ENCODE measurements at regions not wholly inside any gene's neighbourhood (a gene's known extent, or its start where the extent isn't known, plus 50 kb on each side); places are given as distances from the start of the nearest gene placed in this dataset.

DNA sequence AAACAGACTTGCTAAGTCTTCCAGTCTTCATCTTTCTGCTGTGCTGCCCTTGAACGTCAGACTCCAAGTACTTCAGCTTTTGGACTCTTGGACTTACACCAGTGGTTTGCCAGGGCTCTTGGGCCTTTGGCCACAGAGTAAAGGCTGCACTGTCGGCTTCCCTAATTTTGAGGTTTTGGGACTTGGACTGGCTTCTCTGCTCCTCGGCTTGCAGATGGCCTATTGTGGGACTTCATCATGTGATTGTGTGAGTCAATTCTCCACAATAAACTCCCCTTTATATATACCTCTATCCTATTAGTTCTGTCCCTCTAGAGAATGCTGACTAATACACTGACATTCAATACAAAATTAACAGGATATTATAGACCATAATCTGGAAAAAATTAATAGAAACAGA is 628.1 kb downstream of the PLPP3 start:
- no peak for DNase-seq

DNA sequence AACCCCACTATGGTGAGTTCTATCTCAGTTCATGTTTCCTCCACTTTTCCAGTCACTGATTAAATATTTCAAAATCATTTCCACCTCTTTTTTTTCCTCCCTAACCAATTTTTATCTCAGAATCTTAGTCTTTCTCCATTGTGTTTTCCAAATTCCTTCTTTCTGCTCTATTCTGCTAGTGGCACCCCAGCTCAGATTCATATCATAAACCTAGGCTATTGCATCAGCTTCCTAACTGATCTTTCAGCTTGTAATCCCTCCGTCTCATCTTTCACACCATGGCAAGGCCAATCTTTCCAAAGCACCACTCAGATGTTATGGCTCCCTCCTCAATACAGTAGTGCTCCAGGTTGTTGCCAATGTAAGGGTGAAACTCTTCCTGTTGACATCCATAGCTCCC is 631.9 kb downstream of the PLPP3 start:
- DNase-seq, result no peak

DNA sequence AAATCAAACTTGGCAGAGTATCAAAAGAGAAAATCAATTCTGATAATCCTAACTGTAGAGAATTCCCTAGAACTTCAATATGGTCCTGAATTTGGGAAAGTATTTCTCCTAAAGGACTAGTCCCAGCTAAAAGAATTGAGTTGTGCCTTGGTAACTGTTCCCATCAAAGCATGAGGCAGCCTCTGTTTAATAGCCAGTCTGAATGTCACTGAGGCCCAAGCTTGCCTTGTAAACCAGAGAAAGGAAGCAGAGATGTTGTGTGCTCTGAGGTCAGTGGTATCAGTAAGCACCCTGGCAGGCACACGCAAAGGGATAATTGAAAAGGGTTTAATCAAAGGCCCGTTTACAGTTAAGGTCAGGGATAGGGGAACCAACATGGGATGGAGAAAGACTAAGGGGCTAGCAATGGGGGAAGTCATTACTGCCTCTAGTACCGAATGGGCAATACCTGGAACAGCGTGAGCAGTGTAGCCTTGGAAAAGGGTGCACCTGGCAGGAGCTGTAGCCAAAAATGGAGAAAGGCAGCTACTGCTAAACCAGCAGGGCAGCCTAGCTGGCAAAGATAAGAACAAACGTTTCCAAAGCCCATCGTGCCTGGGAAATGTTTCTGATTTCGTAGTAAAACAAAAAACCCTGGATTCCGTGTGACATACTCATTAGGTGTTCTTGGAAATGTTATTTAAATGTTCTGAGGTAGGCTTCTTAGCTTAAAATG is 635.5 kb downstream of the PLPP3 start:
- DNase-seq, result no peak

DNA sequence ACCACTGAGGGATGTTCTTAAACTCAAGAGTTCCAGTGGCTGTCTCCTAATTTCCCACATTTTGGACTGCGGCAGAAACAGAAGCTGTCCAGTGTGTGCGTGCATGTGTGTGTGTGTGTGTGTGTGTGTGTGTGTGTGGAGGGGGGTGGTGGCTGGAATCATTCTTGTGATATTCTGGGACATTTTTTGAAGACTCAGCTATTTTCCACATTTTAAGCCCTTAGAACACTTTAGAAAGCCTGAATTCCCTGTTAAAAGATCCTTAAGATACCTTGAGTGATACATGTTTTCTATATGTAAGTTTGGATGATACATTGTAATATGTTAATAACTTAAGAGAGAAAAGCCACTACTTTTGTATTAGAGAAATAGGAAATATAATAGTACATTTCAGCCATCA is 636.4 kb downstream of the PLPP3 start:
- no peak for DNase-seq

DNA sequence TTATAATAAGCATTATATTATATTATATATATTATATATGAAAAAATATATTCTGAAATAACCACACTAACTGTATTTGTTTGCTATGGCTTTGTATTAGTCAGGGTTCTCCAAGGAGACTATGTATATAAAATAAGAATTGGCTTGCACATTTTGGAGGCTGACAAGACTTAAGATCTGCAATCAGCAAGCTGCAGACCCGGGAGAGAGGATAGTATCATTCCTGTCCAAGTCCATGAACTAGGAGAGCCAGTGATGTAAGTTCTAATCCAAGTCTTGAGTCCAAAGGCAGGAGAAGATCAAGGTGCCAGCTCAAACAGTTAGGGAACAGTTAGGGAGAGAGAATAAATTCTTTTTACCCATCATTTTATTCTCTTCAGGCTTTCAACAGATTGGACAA is 639.5 kb downstream of the PLPP3 start:
- DNase-seq, result no peak

DNA sequence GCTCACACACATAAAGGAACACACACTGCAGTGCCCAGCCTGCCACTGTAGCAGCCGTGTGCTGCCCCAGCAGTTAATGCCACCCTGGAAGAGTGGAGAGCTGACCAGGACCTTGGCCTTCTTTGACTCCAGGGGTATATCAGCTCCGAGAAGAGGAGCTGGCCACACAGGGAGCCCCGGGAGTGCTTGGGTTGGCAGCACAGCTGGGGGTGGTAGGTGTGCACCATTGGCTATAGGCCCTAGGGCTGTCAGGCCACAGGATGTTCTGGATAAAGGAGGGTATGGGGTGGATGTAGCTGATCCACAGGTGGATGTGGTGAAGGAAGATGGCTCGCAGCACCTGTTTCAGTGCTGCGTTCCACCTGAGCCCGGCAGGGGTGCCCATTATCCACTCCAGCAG is 640.5 kb downstream of the PLPP3 start:
- no peak for DNase-seq

DNA sequence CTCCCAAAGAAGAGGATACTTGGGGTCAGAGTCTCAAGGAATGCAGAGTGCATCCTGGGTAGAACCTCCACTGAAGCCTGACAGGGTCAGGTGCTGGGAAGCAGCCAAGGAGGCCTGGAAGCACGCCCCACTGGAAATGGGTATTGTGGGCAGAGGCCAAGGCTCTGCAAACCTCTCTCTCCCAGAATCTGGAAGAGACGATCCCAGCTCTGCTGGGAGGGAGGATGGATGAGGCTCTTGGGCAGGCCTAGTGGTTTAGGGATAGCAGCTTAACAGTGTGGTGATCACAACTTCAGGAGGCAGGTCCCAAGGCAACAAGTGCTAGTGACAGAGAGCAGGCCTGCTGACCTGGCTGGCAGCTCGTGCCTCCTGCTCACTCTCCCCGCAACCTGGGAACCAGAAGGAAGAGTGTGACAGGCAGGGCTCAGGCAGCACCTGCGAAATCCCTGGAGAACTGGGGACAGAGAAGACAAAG is 641.0 kb downstream of the PLPP3 start:
- no peak for DNase-seq

DNA sequence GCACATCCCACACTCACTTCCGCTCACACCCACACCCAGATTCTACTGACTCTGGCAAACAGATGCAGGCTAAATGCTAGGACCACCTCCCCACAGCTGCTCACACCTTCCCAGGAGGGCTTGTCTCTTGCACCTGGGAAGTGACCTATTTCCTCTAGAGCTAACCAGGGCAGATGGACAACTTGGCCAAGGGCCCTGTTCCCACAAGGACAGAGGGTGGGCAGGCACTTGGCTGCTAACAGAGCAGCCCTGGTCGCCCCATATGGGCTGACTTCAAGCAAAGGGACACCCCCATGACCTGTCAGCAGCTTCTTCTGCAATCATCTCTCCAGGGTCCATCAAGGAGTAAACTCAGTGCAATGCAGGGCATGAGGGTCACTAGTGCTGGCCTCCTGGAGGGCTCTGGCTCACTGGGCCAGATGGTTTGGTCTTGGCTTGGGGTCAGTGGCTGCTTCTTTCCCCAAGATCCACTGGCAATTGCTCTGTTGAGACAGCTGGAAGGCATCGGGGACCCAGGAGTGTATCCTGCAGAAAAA is 641.5 kb downstream of the PLPP3 start:
- DNase-seq, result no peak

DNA sequence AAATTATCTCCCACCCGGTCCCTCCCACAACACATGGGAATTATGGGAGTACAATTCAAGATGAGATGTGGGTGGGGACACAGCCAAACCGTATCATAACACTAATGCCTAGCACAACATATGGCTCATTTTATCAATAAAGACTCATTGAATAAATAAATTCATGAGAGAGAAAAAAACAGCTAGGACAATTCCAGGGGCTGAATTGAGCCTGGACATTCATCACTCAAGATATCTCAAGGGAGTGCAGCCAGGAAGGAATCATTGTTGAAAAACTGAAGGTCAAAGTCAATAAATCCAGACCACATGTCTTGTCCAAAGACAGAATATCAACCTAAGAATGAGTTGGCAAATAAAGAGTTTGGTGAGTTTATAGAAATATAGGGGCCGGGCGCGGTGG is 644.1 kb downstream of the PLPP3 start:
- DNase-seq, result no peak

DNA sequence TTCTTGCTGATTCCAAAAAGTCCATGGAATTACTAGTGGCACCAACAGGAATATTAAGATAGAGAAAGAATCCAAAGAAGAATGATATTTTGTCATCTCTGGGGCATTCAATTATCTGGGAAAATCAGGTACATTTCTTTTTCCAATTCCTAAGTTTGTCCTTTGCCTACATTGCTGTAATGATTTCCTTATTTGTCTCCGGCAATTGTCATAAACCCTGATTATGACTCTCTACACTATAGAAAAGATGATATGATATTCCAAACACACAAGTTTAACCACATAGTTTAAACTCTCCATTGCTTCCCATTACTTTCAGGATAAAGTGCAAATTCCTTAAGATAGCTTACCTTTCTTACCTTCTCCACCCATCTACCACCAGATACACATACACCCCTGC is 647.0 kb downstream of the PLPP3 start:
- DNase-seq, result no peak

DNA sequence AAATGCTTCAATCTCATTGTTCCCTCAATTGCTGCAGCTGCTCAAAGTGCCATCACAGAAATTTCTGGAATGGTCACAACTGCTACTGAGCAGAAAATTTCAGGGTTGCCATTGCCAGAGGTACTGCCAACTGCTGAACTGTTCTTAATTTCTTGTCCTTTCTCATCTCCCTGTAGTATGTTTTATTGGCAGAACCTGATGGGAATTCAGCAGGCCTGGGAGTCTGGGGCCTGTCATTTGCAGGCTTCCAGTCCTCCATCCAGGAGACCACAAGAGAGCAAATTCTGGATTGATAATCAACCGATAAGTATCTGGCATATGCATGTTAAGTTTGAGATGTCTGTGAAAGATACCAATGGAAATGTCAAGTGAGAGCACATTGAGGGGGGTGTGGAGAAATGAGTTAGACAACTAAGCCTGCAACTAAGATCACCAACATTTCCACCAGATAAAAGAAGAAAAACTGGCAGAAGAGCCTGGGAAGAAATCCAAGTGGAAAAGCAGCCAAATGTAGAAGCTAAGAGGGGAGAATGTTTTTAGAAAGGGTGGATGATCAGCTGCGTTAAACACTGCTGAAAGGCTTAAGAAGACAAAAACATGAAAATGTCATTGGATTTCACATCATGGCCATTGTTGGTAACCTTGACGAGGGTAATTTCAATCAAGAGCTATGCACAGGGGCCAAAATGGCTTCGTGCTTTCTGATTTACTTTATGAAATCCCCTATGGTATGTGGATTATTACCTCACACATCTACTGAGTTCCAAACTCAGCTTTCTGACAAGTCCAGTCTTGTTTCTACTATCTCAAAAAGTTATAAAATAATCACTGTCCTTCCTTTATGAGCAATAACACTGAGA is 648.1 kb downstream of the PLPP3 start:
- DNase-seq, result no peak

DNA sequence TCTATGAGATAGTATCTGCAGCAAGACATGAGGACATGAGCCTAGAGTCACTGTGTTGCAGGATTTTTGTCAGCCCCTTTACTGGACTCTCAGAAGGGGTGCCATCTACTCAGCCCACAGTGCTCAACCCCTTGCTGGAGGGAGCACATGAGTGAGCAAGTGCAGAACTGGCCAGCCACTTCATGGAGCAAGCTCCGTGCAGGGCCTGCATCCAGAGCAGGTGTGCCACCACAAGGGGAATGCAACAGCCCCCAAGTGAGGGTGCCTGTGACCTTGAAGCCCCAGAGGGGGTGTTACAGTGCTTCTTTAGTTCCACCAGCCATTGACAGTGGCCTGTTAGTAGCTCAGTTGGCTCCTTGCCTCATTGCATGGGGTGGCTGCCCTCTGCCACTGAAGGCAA is 649.7 kb downstream of the PLPP3 start:
- no peak for DNase-seq

DNA sequence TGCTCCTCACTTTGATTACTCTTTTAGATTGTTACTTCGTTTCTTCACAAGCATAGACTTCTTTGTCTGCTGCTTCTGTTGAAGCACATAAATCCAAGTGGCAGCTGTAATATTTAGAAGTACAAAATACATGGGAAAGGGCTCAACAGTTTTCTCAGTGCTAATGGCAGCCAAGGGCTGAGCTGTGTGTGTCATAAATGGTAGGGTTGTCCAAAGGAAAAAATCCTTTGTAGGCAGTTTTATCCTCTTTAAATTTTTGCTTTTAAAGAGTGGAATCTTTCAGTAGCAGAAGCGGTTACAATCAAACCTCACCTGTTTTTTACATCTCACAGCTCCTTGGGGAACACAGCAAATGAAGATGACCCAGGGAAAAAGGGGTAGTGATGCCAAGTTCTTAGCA is 650.8 kb downstream of the PLPP3 start:
- DNase-seq, result no peak

DNA sequence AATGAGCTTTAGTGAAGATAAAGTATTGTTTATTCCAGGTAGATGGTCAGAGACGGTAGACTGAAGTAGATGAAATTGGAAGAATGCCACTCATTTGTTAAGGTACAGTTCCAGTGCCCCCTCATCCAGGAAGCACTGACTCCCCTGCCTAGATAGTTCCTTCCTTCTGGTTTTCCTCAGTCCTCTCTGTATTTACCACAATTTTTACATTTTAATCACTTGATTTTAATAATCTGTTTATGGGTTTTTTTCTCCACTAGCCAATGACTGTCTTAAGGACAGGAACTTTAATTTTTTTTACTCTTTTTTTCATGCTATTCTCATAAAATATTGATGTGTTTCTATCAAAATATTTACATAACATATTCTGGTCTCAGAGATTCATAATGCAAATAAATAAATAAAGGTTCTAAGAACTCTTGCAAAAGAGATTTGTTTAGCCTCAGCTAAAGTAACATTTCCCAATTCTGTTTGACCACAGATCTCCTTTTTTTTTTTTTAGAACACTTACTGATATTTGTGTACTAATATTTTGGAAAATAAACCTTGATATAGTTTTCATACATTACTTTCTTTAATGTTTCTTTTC is 651.6 kb downstream of the PLPP3 start:
- no peak for DNase-seq

DNA sequence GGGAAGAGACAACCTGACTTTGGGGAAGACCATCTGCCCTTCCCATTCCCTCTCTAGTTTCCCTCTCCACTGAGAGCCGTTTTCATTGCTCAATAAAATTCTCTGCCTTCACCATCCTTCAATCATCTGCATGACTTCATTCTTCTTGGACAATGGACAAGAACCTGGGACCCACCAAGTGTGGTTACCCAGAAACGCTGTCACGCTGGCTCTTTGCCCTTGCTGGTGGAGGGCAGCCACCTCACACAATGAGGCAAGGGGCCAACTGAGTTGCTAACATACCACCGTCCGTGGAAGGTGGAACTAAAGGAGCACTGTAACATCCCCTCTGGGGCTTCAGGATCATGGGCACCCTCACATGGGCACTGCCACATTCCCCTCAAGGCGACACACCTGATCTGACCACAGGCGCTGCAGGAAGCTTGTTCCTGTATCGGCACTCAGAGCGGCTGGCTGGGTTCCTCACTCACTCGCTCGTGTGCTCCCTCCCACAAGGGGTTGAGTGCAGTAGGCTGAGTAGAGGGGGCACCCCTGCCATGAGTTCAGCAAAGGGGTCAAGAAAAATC is 652.4 kb downstream of the PLPP3 start:
- DNase-seq, result no peak

DNA sequence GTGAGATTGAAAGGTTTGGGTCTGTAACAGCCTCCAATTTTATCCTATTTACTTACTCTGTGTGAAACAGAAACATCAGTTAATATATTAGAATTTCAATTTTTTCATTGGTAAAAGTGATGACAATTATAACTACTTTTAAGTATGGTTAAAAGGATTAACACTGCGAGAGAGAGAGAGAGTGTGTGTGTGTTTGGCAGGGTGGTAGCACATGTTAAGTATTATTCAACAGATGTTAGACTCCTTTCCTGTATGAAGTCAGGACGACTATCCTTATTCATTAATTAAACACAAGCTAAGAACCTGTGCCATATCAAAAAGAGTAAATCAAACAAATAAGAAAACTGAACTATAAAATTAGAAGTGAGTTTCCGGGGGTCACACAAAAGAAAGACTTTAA is 662.5 kb downstream of the PLPP3 start:
- DNase-seq, result no peak

DNA sequence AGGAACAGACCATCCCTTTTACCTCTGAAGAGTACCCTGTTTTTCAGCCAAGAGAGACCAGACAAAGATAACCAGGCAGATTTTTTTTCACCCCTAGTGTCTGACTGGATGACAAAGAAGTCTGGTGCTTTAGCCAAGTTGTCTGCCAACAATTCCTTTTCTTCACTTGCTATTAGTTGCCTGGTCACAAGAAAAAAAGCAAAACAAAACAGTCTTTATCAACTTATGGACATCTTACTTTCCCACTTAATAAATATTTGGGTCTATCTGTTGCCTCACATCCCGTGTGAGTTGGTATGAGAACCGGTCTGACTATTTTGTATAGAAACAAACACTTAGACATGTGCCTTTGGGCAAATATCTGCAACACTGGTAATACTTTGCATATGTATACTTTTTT is 662.9 kb downstream of the PLPP3 start:
- no peak for DNase-seq

DNA sequence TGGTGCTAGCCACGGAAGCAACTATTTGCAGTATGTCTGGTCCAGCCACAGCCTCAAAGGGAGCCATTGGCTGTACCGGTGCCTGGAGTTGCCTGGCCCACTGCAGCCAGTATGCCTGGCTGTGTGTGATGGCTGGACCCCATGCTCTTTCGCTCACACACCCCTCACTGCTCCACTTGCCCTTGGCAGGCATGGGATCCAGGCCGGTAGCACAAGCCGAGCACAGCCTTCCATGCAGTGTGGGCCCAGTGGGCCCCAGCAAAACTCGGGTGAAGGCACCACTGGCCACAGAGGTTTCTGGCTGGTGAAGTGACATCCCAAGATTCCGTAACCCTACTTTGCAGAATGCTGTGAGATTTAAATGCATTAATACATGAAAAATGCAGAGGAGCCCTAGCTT is 665.8 kb downstream of the PLPP3 start:
- DNase-seq, result no peak

DNA sequence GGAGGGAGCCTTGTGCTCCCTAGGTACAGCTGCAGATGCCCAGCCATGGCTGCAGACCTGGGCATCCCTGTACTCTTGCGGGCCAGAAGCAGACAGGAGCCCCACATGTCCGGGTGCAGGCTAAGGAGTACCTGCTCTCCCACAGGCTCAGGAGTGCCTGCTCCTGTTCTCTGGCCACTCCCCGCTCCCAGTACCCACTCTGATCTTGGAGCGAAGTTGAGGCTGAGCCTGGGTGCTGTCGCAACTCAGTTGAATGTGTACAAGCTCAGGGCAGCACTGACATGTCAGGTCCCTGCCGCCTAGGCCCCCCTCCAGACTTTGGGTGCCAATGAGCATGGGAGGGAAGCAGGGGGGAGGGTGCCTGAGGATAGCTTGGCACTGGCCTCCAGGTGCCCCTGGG is 666.9 kb downstream of the PLPP3 start:
- no peak for DNase-seq

DNA sequence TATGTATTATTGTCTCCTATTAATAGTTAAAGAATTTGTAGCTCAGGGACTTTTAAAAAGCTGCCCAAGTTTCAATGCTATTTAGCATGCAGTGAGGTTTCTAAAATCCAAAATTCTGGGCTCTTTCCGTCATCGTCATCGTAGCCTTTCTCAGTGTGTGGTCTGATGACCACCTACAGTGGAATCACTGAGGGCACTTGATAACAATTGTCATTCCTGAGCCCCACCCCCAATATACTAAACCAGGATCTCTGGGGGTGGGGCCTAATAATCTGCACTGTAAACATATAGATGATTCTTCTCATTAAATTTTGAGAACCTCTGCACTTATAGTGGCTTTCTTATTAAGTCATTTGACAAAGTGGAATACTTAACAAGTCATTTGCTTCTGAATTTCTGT is 674.8 kb downstream of the PLPP3 start:
- DNase-seq, result no peak

DNA sequence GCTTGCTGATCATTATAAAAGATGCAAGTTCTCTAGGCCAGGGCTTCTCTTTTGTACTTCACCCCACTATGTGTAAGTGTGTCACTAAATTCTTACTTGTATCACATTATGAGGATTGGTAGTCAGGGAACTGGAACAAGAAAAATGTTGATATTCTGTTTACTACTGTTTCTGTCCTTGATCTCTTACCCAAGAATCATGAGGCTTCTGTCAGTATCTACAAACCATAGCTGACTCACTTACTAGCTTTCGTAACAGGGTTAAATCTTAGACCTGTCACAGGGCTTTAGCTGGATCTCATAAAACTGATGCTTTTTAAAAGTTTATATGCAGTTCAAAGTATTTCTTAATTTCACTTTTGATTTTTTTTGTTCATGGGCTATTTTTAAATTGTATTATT is 681.2 kb downstream of the PLPP3 start:
- no peak for DNase-seq

DNA sequence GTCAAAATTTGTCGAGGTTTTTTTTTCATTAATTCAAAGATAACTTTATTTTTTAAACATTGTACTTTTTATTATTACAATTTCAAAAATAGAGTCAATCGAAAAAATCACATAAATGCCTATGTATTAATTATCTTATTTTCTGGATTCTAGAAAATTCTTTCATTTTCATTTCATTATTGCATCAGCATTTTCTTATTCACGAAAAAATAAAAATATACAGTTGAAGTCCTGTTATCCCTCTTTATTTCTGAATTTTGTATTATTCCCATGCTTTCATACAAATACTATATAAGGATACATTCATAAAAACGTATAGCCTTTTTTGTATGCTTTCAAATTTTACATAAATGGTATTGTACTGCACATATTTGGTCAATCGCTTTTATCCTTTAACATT is 681.0 kb upstream of the USP24 start:
- no peak for DNase-seq

DNA sequence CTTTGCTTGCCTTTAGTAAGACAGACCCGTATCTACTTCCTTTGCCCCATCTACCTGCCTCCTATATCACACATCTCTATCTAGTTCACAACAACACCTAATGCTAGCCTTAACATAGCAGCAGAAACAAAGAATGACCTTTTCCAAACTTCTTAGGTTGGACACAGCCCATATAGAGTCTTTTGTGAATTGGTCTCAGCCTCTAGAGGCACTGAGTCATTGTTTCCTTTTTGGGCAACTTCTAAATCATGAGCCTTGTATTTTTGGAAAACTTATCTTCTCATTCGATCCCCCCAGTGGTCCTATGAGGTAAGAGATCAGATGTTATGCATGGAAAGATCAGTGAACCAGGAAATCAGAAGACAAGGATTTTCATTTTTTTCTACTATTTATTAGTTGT is 679.4 kb upstream of the USP24 start:
- DNase-seq, result no peak

DNA sequence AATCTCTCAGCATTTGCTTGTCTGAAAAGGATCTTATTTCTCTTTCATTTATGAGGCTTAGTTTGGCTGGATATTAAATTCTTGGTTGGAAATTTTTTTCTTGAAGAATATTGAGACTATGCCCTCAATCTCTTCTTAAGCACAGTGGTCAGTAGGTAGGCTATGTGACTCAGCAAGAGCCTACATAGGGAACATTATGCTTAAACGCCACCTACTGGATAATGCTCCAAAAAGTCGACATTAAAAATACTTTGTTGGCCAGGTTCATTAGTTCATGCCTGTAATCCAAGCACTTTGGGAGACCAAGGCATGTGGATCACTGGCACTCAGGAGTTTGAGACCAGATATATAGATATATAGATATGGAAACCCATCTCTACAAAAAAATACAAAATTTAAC is 678.0 kb upstream of the USP24 start:
- no peak for DNase-seq

Data from CD4-positive, alpha-beta T cell treated with Interleukin-12 subunit alpha and Interleukin-12 subunit beta, for 1 hour (primary cell).